HCT116 (cell line): ENCODE measurements at regions not wholly inside any gene's neighbourhood (a gene's known extent, or its start where the extent isn't known, plus 50 kb on each side); places are given as distances from the start of the nearest gene placed in this dataset.

ENCODE experiments used
- CEBPB ChIP-seq: IDR thresholded peaks from 2 replicates; pipeline ENCODE4 v1.6.1; 2012; ENCODE audit warnings: low read depth
- ELF1 ChIP-seq: IDR thresholded peaks from 2 replicates; pipeline ENCODE4 v1.6.1; 2012; ENCODE audit warnings: low read depth, borderline replicate concordance
- EZH2 ChIP-seq: fragments of 200-600 bp; sonication (generic); IDR thresholded peaks from 2 replicates; pipeline ENCODE4 v1.6.1; 2017; ENCODE audit warnings: antibody characterized with exemption, mixed run types
- EZH2phosphoT487 ChIP-seq: fragments of 200-600 bp; IDR thresholded peaks from 2 replicates; pipeline ENCODE4 v1.6.1; 2018; ENCODE audit warnings: antibody characterized with exemption, borderline replicate concordance
- FOSL1 ChIP-seq: IDR thresholded peaks from 2 replicates; pipeline ENCODE4 v1.6.1; 2012; ENCODE audit warnings: low read depth
- POLR2A ChIP-seq: IDR thresholded peaks from 2 replicates; pipeline ENCODE4 v1.7.0; 2011; ENCODE audit warnings: borderline replicate concordance; ENCODE audit not compliant: insufficient read depth, insufficient read length; ENCODE audit errors: extremely low read depth
- POLR2AphosphoS5 ChIP-seq: IDR thresholded peaks from 2 replicates; pipeline ENCODE4 v1.6.1; 2011; ENCODE audit warnings: mild to moderate bottlenecking, low read depth, low read length, moderate library complexity
- RAD21 ChIP-seq: IDR thresholded peaks from 2 replicates; pipeline ENCODE4 v1.6.1; 2012; ENCODE audit warnings: low read depth, mild to moderate bottlenecking
- SRF ChIP-seq: IDR thresholded peaks from 2 replicates; pipeline ENCODE4 v1.6.1; 2012; ENCODE audit warnings: low read depth
- TCF7L2 ChIP-seq: IDR thresholded peaks from 2 replicates; pipeline ENCODE4 v1.7.0; 2011; ENCODE audit warnings: borderline replicate concordance, inconsistent platforms; ENCODE audit not compliant: insufficient read depth, insufficient read length; ENCODE audit errors: extremely low read depth
- YY1 ChIP-seq: IDR thresholded peaks from 2 replicates; pipeline ENCODE4 v1.6.1; 2011; ENCODE audit warnings: low read length, low read depth, moderate library complexity, mild to moderate bottlenecking; ENCODE audit not compliant: insufficient replicate concordance; ENCODE audit errors: extremely low read depth
- ZFX ChIP-seq: fragments of 450-650 bp; IDR thresholded peaks from 2 replicates; pipeline ENCODE4 v1.6.1; 2017
- ZNF274 ChIP-seq: fragments of 200-500 bp; sonication (Bioruptor generic); IDR thresholded peaks from 2 replicates; pipeline ENCODE4 v1.6.1; 2014; ENCODE audit warnings: mild to moderate bottlenecking, low read depth, low read length, inconsistent platforms
- TF ChIP-seq, protein P1 (sequence below), 3 experiments: fragments of 200-600 bp in 1 of 3; sonication (generic) in 1 of 3; IDR thresholded peaks in 2 of 3; conservative IDR thresholded peaks in 1 of 3; 2 replicates each; pipeline ENCODE4 v1.5.1; 2012 to 2017; ENCODE audit warnings: low read depth in 2 of 3, low read length in 2 of 3, antibody characterized with exemption in 1 of 3, borderline replicate concordance in 1 of 3, control low read depth in 1 of 3, mild to moderate bottlenecking in 1 of 3, mixed read lengths in 1 of 3, mixed run types in 1 of 3, moderate library complexity in 1 of 3; ENCODE audit not compliant: insufficient read depth in 1 of 3

DNA sequence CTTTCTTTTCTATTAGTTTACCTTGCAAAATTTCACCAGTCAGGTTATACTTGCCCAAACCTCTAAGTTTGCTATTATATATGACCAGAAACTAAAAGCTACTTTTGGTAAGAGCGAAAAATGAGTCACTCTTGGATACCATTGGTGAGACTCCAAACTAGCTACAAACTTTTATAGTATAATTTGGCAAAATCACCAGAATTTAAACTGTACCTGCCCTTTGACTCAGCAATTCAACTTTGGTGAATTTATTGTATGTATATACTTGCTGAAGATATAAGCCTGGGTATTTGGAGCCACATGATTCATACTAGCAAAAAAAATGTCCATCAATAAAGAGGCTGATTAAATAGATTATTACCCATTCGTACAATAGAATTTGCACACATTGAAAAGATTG, 178.7 kb upstream of the STEAP1 start:
- no peak for TF ChIP-seq ELF1
- TF ChIP-seq YY1, result no peak
- no peak for TF ChIP-seq EZH2
- TF ChIP-seq, protein P1, sequence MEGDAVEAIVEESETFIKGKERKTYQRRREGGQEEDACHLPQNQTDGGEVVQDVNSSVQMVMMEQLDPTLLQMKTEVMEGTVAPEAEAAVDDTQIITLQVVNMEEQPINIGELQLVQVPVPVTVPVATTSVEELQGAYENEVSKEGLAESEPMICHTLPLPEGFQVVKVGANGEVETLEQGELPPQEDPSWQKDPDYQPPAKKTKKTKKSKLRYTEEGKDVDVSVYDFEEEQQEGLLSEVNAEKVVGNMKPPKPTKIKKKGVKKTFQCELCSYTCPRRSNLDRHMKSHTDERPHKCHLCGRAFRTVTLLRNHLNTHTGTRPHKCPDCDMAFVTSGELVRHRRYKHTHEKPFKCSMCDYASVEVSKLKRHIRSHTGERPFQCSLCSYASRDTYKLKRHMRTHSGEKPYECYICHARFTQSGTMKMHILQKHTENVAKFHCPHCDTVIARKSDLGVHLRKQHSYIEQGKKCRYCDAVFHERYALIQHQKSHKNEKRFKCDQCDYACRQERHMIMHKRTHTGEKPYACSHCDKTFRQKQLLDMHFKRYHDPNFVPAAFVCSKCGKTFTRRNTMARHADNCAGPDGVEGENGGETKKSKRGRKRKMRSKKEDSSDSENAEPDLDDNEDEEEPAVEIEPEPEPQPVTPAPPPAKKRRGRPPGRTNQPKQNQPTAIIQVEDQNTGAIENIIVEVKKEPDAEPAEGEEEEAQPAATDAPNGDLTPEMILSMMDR (IDR thresholded peaks at IDR 0.05 in 2 of 3, conservative IDR thresholded peaks at IDR 0.05 in 1 of 3; ENCODE audit: borderline replicate concordance in 1 of 3, insufficient read depth in 1 of 3, low read depth in 2 of 3, low read length in 2 of 3), result no peak
- no peak for TF ChIP-seq CEBPB
- TF ChIP-seq FOSL1, result no peak
- TF ChIP-seq TCF7L2, result no peak
- no peak for TF ChIP-seq ZNF274
- TF ChIP-seq POLR2AphosphoS5, result no peak
- TF ChIP-seq POLR2A, result no peak
- TF ChIP-seq EZH2phosphoT487, result no peak
- TF ChIP-seq ZFX, result no peak
- no peak for TF ChIP-seq SRF
- TF ChIP-seq RAD21, result no peak
